Activated CD4-positive, alpha-beta T cell treated with anti-CD3 and anti-CD28 coated beads for 36 hours (primary cell): ENCODE measurements at regions not wholly inside any gene's neighbourhood (a gene's known extent, or its start where the extent isn't known, plus 50 kb on each side); places are given as distances from the start of the nearest gene placed in this dataset.

Source experiments
- ATAC-seq: fragments of 200-7000 bp; cut with Tn5 transposase; one replicate; pipeline ENCODE4 v1.10.0; 2021; ENCODE audit warnings: mild to moderate bottlenecking, moderate library complexity
- CTCF ChIA-PET: fragments of 350-600 bp; sonication (Branson Sonifier 250); formaldehyde crosslinking; loops from one replicate; lab custom pipeline; 2021; ENCODE audit warnings: antibody characterized with exemption; lab: Charles Lee
- POLR2A ChIA-PET: fragments of 350-600 bp; sonication (Branson Sonifier 250); formaldehyde crosslinking; loops from one replicate; lab custom pipeline; 2021; ENCODE audit warnings: antibody characterized with exemption, inconsistent platforms; lab: Charles Lee
- DNase-seq: peaks from one replicate; pipeline ENCODE4 v3.0.0-alpha.2; 2020
- H3K27ac Mint-ChIP-seq: one replicate; pipeline ENCODE4 v1.8.0; 2021; ENCODE audit warnings: mixed read lengths
- H3K27me3 Mint-ChIP-seq: one replicate; pipeline ENCODE4 v1.8.0; 2021; ENCODE audit warnings: mixed read lengths
- H3K36me3 Mint-ChIP-seq: one replicate; pipeline ENCODE4 v1.8.0; 2021; ENCODE audit warnings: low read depth, mixed read lengths
- H3K4me1 Mint-ChIP-seq: one replicate; pipeline ENCODE4 v1.8.0; 2021; ENCODE audit warnings: mixed read lengths
- H3K4me3 Mint-ChIP-seq: one replicate; pipeline ENCODE4 v1.8.0; 2021; ENCODE audit warnings: mild to moderate bottlenecking, moderate library complexity, mixed read lengths
- H3K9me3 Mint-ChIP-seq: one replicate; pipeline ENCODE4 v1.8.0; 2021; ENCODE audit warnings: low read depth, mixed read lengths
- intact Hi-C, 2 experiments: fragments of 100-400 bp; cut with DNase I in 1 of 2; cut with micrococcal nuclease in 1 of 2; formaldehyde crosslinking; loops; one replicate each; pipeline versions ENCODE4 v1.14.2 to v1.15.1; 2022 to 2024; cut with DNase I, micrococcal nuclease

DNA sequence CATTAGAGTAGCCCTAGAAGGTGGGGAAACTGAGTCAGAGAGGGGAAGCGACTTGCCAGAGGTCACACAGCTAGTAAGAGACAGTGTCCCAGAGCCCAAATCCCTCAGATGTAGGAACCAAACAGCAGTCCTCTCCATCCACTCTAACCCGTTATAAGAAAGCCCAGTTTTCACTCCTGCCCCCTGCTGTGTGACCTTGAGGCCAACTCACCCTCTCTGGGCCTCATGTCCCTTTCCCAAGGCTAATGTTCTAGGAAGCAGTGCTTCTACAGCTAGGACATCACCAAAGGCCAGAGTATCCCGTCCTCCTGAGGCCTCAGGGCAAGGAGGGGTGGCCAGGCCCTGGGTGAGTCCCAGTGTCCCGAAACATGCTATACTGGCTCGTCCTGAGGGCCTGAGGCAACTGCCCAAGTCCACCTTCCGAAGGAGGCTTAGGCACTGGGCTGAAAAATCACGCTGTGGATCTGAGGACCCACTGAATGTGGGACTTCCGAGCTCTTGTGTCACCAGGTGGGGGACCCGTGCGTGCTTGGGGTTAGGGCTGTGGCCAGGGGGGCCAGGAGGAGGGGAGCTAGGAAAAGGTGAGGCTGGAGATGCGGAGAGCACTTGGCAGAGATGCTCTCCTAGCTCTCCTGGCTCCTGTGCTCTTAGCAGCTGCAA, 109.2 kb upstream of the SLC6A11 start:
- Mint-ChIP-seq H3K36me3 (no peaks in the 10 kb centered on the region), H3K4me3 (no peak overlapping the region), H3K4me1 (peaks cover 4% of the 10 kb centered on the region), H3K27ac (no peak overlapping the region), H3K27me3 (peaks cover 65% of the 10 kb centered on the region), H3K9me3 (no peaks in the 10 kb centered on the region)
- ChIA-PET CTCF (interaction anchor here (0.6 to 1.6 kb wide), 4 partner anchors 32 to 372 kb away, joined by 3 to 5 read pairs (median 4); no protein-coding TSS in a partner anchor), POLR2A (no interaction called here)
- intact Hi-C loops = no loop called here
- no peak for ATAC-seq
- DNase-seq = no peak

GRCh38 chr3:10707400-10708215, 108.4 kb upstream of the SLC6A11 start:
- peak; percentile 18 for DNase-seq
- no peak for ATAC-seq
- Mint-ChIP-seq H3K4me1 (peaks cover 4% of the 10 kb centered on the region), H3K27ac (no peak overlapping the region), H3K36me3 (no peaks in the 10 kb centered on the region), H3K9me3 (no peaks in the 10 kb centered on the region), H3K4me3 (no peak overlapping the region), H3K27me3 (peaks cover 65% of the 10 kb centered on the region)
- ChIA-PET POLR2A (no interaction called here), CTCF (interaction anchor here (0.8 to 1.6 kb wide), 3 partner anchors 31 to 373 kb away, joined by 3 to 5 read pairs (median 4); no protein-coding TSS in a partner anchor)
- intact Hi-C loops = no loop called here

- Mint-ChIP-seq H3K4me3 (no peak overlapping the region), H3K4me1 (peaks cover 4% of the 10 kb centered on the region), H3K27ac (no peak overlapping the region), H3K9me3 (no peaks in the 10 kb centered on the region), H3K27me3 (peaks cover 64% of the 10 kb centered on the region), H3K36me3 (no peaks in the 10 kb centered on the region)
- no peak for ATAC-seq
- POLR2A ChIA-PET = no interaction called here
- CTCF ChIA-PET = interaction anchor here (1.1 kb wide), 1 partner anchor 30 kb away, joined by 3 read pairs; no protein-coding TSS in a partner anchor
- intact Hi-C loops = no loop called here
- DNase-seq = no peak
Observed at GRCh38 chr3:10708216-10708893, 107.7 kb upstream of the SLC6A11 start.

DNA sequence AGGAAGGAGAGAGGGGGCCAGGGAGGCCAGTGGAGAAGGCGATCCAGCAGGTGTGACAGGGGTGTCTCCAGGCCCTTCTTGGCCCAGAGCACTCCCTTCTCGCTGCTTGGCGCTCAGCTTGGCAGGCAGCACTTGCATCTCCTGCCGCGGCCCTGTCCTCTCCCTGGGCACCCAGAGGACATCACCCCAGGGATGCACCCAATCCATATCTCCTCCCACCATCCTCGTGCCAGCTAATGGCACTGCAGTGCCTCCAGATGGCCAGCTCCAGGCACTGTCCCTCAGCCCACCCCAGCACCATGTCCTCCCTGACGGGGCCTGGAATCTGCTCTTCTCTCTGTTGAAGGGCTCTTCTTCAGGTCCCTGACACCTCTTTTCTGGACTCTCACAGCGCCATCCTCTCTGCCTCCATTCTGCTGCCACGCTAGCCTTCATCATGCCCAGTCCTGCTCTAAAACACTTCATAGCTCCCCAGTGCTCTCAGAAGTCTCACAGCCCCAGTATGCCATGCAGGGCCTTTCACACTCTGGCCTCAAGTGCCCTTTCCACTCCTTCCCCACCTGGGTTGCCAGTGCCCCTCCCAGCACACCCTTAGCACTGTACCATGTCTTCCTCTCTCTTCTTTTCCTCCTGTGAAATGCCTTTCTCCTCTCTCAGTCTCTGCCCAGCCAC, 106.8 kb upstream of the SLC6A11 start:
- CTCF ChIA-PET = interaction anchor here (1.1 kb wide), 1 partner anchor 29 kb away, joined by 3 read pairs; no protein-coding TSS in a partner anchor
- H3K27me3 Mint-ChIP-seq = peaks cover 57% of the 10 kb centered on the region
- H3K9me3 Mint-ChIP-seq = no peaks in the 10 kb centered on the region

GRCh38 chr3:10712121-10712520, 103.9 kb upstream of the SLC6A11 start:
- Mint-ChIP-seq H3K36me3 (no peaks in the 10 kb centered on the region), H3K27ac (no peak overlapping the region), H3K4me1 (peaks cover 2% of the 10 kb centered on the region), H3K4me3 (no peak overlapping the region), H3K9me3 (peaks cover 2% of the 10 kb centered on the region), H3K27me3 (peaks cover 38% of the 10 kb centered on the region)
- ChIA-PET POLR2A (no interaction called here), CTCF (no interaction called here)
- DNase-seq (no peak), ATAC-seq (no peak)
- intact Hi-C loops = no loop called here

More for the DNA sequence above, 106.8 kb upstream of the SLC6A11 start:
- Mint-ChIP-seq H3K4me3 (no peak overlapping the region), H3K27ac (no peak overlapping the region), H3K36me3 (no peaks in the 10 kb centered on the region), H3K4me1 (peaks cover 4% of the 10 kb centered on the region)
- no peak for ATAC-seq
- intact Hi-C loops = no loop called here
- no peak for DNase-seq
- POLR2A ChIA-PET = no interaction called here

GRCh38 chr3:10713656-10714055, 102.4 kb upstream of the SLC6A11 start:
- Mint-ChIP-seq H3K27ac (no peak overlapping the region), H3K4me3 (no peak overlapping the region), H3K27me3 (peaks cover 31% of the 10 kb centered on the region), H3K36me3 (no peaks in the 10 kb centered on the region), H3K9me3 (peaks cover 2% of the 10 kb centered on the region), H3K4me1 (no peaks in the 10 kb centered on the region)
- POLR2A ChIA-PET = no interaction called here
- no peak for DNase-seq
- no peak for ATAC-seq
- CTCF ChIA-PET = no interaction called here
- intact Hi-C loops = no loop called here

- ChIA-PET CTCF (interaction anchor here (0.6 kb wide), 1 partner anchor 32 kb away, joined by 3 read pairs; no protein-coding TSS in a partner anchor), POLR2A (no interaction called here)
- ATAC-seq (no peak), DNase-seq (no peak)
- Mint-ChIP-seq H3K27me3 (peaks cover 14% of the 10 kb centered on the region), H3K36me3 (no peaks in the 10 kb centered on the region), H3K27ac (no peak overlapping the region), H3K4me3 (no peak overlapping the region), H3K9me3 (peaks cover 2% of the 10 kb centered on the region), H3K4me1 (no peaks in the 10 kb centered on the region)
- intact Hi-C loops = no loop called here
Observed at GRCh38 chr3:10715886-10716285, 100.1 kb upstream of the SLC6A11 start.

GRCh38 chr3:10716964-10717363, 99.1 kb upstream of the SLC6A11 start:
- CTCF ChIA-PET = no interaction called here
- DNase-seq = no peak
- ATAC-seq = no peak

GRCh38 chr3:10717756-10718155, 98.3 kb upstream of the SLC6A11 start:
- ChIA-PET CTCF (no interaction called here), POLR2A (interaction anchor here (0.6 kb wide), 1 partner anchor 351 kb away, joined by 3 read pairs; no protein-coding TSS in a partner anchor)
- no peak overlapping the region for H3K4me3 Mint-ChIP-seq
- DNase-seq (no peak), ATAC-seq (no peak)
- H3K27ac Mint-ChIP-seq = no peak overlapping the region
- peaks cover 12% of the 10 kb centered on the region for H3K27me3 Mint-ChIP-seq
- intact Hi-C loops = no loop called here
- peaks cover 2% of the 10 kb centered on the region for H3K9me3 Mint-ChIP-seq
- no peaks in the 10 kb centered on the region for H3K36me3 Mint-ChIP-seq
- H3K4me1 Mint-ChIP-seq = no peaks in the 10 kb centered on the region

More at GRCh38 chr3:10716964-10717363, 99.1 kb upstream of the SLC6A11 start:
- POLR2A ChIA-PET = no interaction called here
- Mint-ChIP-seq H3K27ac (no peak overlapping the region), H3K9me3 (peaks cover 2% of the 10 kb centered on the region), H3K27me3 (peaks cover 15% of the 10 kb centered on the region), H3K4me3 (no peak overlapping the region), H3K4me1 (no peaks in the 10 kb centered on the region), H3K36me3 (no peaks in the 10 kb centered on the region)
- intact Hi-C loops = no loop called here

GRCh38 chr3:10721101-10721500, 94.9 kb upstream of the SLC6A11 start:
- Mint-ChIP-seq H3K4me1 (no peaks in the 10 kb centered on the region), H3K36me3 (no peaks in the 10 kb centered on the region), H3K4me3 (no peak overlapping the region), H3K9me3 (no peaks in the 10 kb centered on the region), H3K27me3 (peaks cover 9% of the 10 kb centered on the region), H3K27ac (no peak overlapping the region)
- ATAC-seq = no peak
- POLR2A ChIA-PET = no interaction called here
- intact Hi-C loops = no loop called here
- DNase-seq = no peak
- CTCF ChIA-PET = interaction anchor here (1.0 kb wide), 1 partner anchor 17 kb away, joined by 4 read pairs; no protein-coding TSS in a partner anchor

- ChIA-PET CTCF (no interaction called here), POLR2A (no interaction called here)
- Mint-ChIP-seq H3K27ac (no peak overlapping the region), H3K27me3 (peaks cover 9% of the 10 kb centered on the region), H3K4me1 (no peaks in the 10 kb centered on the region), H3K4me3 (no peak overlapping the region), H3K9me3 (no peaks in the 10 kb centered on the region), H3K36me3 (no peaks in the 10 kb centered on the region)
- intact Hi-C loops = no loop called here
- no peak for DNase-seq
- ATAC-seq = no peak
Observed at GRCh38 chr3:10722911-10723310, 93.1 kb upstream of the SLC6A11 start.
